Neural cell (in vitro differentiated cells): ENCODE measurements at regions not wholly inside any gene's neighbourhood (a gene's known extent, or its start where the extent isn't known, plus 50 kb on each side); places are given as distances from the start of the nearest gene placed in this dataset.

ENCODE experiments used
- EP300 ChIP-seq: fragments of 450-650 bp; conservative IDR thresholded peaks from 2 replicates; pipeline ENCODE4 v1.6.1; 2014; ENCODE audit warnings: antibody characterized with exemption, mild to moderate bottlenecking, moderate library complexity; ENCODE audit not compliant: poor library complexity, severe bottlenecking
- EZH2 ChIP-seq: fragments of 200-600, 300-800 bp; shearing (Covaris generic), sonication (generic); IDR thresholded peaks from 2 replicates; pipeline ENCODE4 v1.6.1; 2014; ENCODE audit warnings: antibody characterized with exemption, low read length, borderline replicate concordance, mild to moderate bottlenecking; ENCODE audit not compliant: insufficient read depth, poor library complexity, severe bottlenecking
- POLR2AphosphoS5 ChIP-seq: IDR thresholded peaks from 2 replicates; pipeline ENCODE4 v1.6.1; 2012
- TF ChIP-seq, protein P1 (sequence below): fragments of 450-650 bp; IDR thresholded peaks from 2 replicates; pipeline ENCODE4 v1.5.1; 2014; ENCODE audit warnings: antibody characterized with exemption, mild to moderate bottlenecking, moderate library complexity; ENCODE audit not compliant: poor library complexity, severe bottlenecking

DNA sequence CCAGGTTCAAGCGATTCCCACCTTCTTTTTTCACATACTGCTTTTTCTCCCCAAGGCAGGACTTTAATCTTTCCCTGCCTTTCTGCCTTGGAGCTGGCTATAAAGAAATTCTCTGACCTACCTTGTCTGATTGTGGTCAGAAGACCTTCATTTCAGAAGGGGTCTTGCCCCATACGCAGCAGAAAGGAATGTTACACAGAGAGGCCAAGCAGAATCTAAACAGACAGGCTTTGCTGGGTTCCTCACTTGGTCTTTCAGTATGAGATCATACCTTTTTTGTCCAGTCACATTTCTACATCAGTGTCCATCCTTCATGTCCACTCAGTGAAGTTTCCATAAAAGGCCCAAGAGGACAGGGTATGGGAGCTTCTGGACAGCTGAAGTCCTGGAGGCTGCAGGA is 108.3 kb upstream of the RBPJ start:
- TF ChIP-seq, protein P1, sequence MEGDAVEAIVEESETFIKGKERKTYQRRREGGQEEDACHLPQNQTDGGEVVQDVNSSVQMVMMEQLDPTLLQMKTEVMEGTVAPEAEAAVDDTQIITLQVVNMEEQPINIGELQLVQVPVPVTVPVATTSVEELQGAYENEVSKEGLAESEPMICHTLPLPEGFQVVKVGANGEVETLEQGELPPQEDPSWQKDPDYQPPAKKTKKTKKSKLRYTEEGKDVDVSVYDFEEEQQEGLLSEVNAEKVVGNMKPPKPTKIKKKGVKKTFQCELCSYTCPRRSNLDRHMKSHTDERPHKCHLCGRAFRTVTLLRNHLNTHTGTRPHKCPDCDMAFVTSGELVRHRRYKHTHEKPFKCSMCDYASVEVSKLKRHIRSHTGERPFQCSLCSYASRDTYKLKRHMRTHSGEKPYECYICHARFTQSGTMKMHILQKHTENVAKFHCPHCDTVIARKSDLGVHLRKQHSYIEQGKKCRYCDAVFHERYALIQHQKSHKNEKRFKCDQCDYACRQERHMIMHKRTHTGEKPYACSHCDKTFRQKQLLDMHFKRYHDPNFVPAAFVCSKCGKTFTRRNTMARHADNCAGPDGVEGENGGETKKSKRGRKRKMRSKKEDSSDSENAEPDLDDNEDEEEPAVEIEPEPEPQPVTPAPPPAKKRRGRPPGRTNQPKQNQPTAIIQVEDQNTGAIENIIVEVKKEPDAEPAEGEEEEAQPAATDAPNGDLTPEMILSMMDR: no peak
- TF ChIP-seq POLR2AphosphoS5 (no peak), EZH2 (no peak), EP300 (no peak)
